Pons (tissue), 1 donor: ENCODE measurements at regions not wholly inside any gene's neighbourhood (a gene's known extent, or its start where the extent isn't known, plus 50 kb on each side); places are given as distances from the start of the nearest gene placed in this dataset.

ENCODE experiments used
- DNase-seq: peaks from one replicate; pipeline ENCODE4 v3.0.0-alpha.2; 2016; ENCODE audit warnings: low spot score

GRCh38 chr3:151992326-151993041, 119.0 kb downstream of the SUCNR1 start:
- DNase-seq, result no peak

- no peak for DNase-seq
Measured at GRCh38 chr3:151995091-151995490, 121.6 kb downstream of the SUCNR1 start.

GRCh38 chr3:151998744-151999143, 125.3 kb downstream of the SUCNR1 start:
- no peak for DNase-seq

GRCh38 chr3:151999936-152000335, 126.5 kb downstream of the SUCNR1 start:
- DNase-seq, result no peak

GRCh38 chr3:152011812-152012735, 138.6 kb downstream of the SUCNR1 start:
- DNase-seq, result no peak

GRCh38 chr3:152019508-152019907, 146.1 kb downstream of the SUCNR1 start:
- no peak for DNase-seq

GRCh38 chr3:152021951-152022461, 148.6 kb downstream of the SUCNR1 start:
- no peak for DNase-seq

- no peak for DNase-seq
Measured at GRCh38 chr3:152026033-152026556, 152.7 kb downstream of the SUCNR1 start.

GRCh38 chr3:152030320-152030719, 156.9 kb downstream of the SUCNR1 start:
- DNase-seq, result no peak

- DNase-seq, result no peak
Measured at GRCh38 chr3:152031321-152031720, 157.9 kb downstream of the SUCNR1 start.

- no peak for DNase-seq
Measured at GRCh38 chr3:152037297-152037696, 163.9 kb downstream of the SUCNR1 start.

- DNase-seq, result no peak
Measured at GRCh38 chr3:152037953-152038352, 164.5 kb downstream of the SUCNR1 start.

- DNase-seq, result no peak
Measured at GRCh38 chr3:152038490-152038889, 165.0 kb downstream of the SUCNR1 start.

GRCh38 chr3:152039887-152040286, 166.4 kb downstream of the SUCNR1 start:
- no peak for DNase-seq

- no peak for DNase-seq
Measured at GRCh38 chr3:152040319-152040718, 166.9 kb downstream of the SUCNR1 start.

- DNase-seq, result no peak
Measured at GRCh38 chr3:152043620-152044019, 170.2 kb downstream of the SUCNR1 start.

- no peak for DNase-seq
Measured at GRCh38 chr3:152046280-152046679, 172.8 kb downstream of the SUCNR1 start.

GRCh38 chr3:152047465-152047864, 174.0 kb downstream of the SUCNR1 start:
- DNase-seq, result peak; percentile 6

- no peak for DNase-seq
Measured at GRCh38 chr3:152048831-152049230, 175.4 kb downstream of the SUCNR1 start.

GRCh38 chr3:152050903-152051302, 177.5 kb downstream of the SUCNR1 start:
- DNase-seq, result no peak

- DNase-seq, result no peak
Measured at GRCh38 chr3:152051501-152052404, 178.3 kb downstream of the SUCNR1 start.

GRCh38 chr3:152053866-152054265, 180.4 kb downstream of the SUCNR1 start:
- DNase-seq, result no peak
